ENCODE measurements at regions not wholly inside any gene's neighbourhood (a gene's known extent, or its start where the extent isn't known, plus 50 kb on each side); places are given as distances from the start of the nearest gene placed in this dataset.
A peak's percentile ranks its signal among the peaks of the same experiment; 100 is the strongest.
"Not testable (repeated sequence)": the region's sequence is repeated elsewhere in the genome, so short reads cannot be mapped to it uniquely, and the experiment has no call there.

- not testable (repeated sequence) for H4K20me1 ChIP-seq (ENCODE audit: insufficient read depth); H3K79me2 ChIP-seq (ENCODE audit: insufficient read depth, low read depth); H2AFZ ChIP-seq (ENCODE audit: low read depth); H3K4me2 ChIP-seq; H3K27ac ChIP-seq; H3K9ac ChIP-seq; H3K27me3 ChIP-seq (ENCODE audit: insufficient read depth, low read depth); H3K4me1 ChIP-seq (ENCODE audit: low read depth, poor library complexity, severe bottlenecking); H3K4me3 ChIP-seq (IDR thresholded peaks at IDR 0.05; ENCODE audit: insufficient read depth, low read depth, low read length); H3K36me3 ChIP-seq (ENCODE audit: insufficient read depth)
These were observed 101.7 kb upstream of the FBXO28 start for GRCh38 chr1:224012162-224012561.

- not testable (repeated sequence) for H2AFZ ChIP-seq (ENCODE audit: low read depth); H3K27me3 ChIP-seq (ENCODE audit: insufficient read depth, low read depth); H3K4me2 ChIP-seq; H3K4me3 ChIP-seq (IDR thresholded peaks at IDR 0.05; ENCODE audit: insufficient read depth, low read depth, low read length); H3K27ac ChIP-seq; H3K9ac ChIP-seq; H4K20me1 ChIP-seq (ENCODE audit: insufficient read depth); H3K36me3 ChIP-seq (ENCODE audit: insufficient read depth); H3K79me2 ChIP-seq (ENCODE audit: insufficient read depth, low read depth); H3K4me1 ChIP-seq (ENCODE audit: low read depth, poor library complexity, severe bottlenecking)
These were observed 102.2 kb upstream of the FBXO28 start for GRCh38 chr1:224011751-224012150.

- H2AFZ ChIP-seq (ENCODE audit: low read depth); H3K4me2 ChIP-seq; H3K79me2 ChIP-seq (ENCODE audit: insufficient read depth, low read depth); H3K36me3 ChIP-seq (ENCODE audit: insufficient read depth); H3K4me1 ChIP-seq (ENCODE audit: low read depth, poor library complexity, severe bottlenecking); H3K9ac ChIP-seq; H3K4me3 ChIP-seq (IDR thresholded peaks at IDR 0.05; ENCODE audit: insufficient read depth, low read depth, low read length); H4K20me1 ChIP-seq (ENCODE audit: insufficient read depth); H3K27ac ChIP-seq; H3K27me3 ChIP-seq (ENCODE audit: insufficient read depth, low read depth): not testable (repeated sequence)
These were observed 102.8 kb upstream of the FBXO28 start for GRCh38 chr1:224011153-224011552.

GRCh38 chr1:224005973-224006372, 107.9 kb upstream of the FBXO28 start:
- not testable (repeated sequence) for H3K4me3 ChIP-seq (IDR thresholded peaks at IDR 0.05; ENCODE audit: insufficient read depth, low read depth, low read length); H3K4me2 ChIP-seq; H3K79me2 ChIP-seq (ENCODE audit: insufficient read depth, low read depth); H4K20me1 ChIP-seq (ENCODE audit: insufficient read depth); H3K36me3 ChIP-seq (ENCODE audit: insufficient read depth); H3K4me1 ChIP-seq (ENCODE audit: low read depth, poor library complexity, severe bottlenecking); H3K27me3 ChIP-seq (ENCODE audit: insufficient read depth, low read depth); H2AFZ ChIP-seq (ENCODE audit: low read depth); H3K9ac ChIP-seq; H3K27ac ChIP-seq

GRCh38 chr1:224004552-224005315, 109.2 kb upstream of the FBXO28 start:
- TF ChIP-seq CTCF (conservative IDR thresholded peaks at IDR 0.05; ENCODE audit: low read depth, low read length): peak; percentile 51
- H3K4me2 ChIP-seq; H3K4me1 ChIP-seq (ENCODE audit: low read depth, poor library complexity, severe bottlenecking); H3K4me3 ChIP-seq (IDR thresholded peaks at IDR 0.05; ENCODE audit: insufficient read depth, low read depth, low read length); H3K79me2 ChIP-seq (ENCODE audit: insufficient read depth, low read depth); H3K36me3 ChIP-seq (ENCODE audit: insufficient read depth); H2AFZ ChIP-seq (ENCODE audit: low read depth); H3K9ac ChIP-seq; H3K27me3 ChIP-seq (ENCODE audit: insufficient read depth, low read depth); H4K20me1 ChIP-seq (ENCODE audit: insufficient read depth); H3K27ac ChIP-seq: not testable (repeated sequence)

GRCh38 chr1:224003896-224004295, 110.0 kb upstream of the FBXO28 start:
- H2AFZ ChIP-seq (ENCODE audit: low read depth); H3K4me3 ChIP-seq (IDR thresholded peaks at IDR 0.05; ENCODE audit: insufficient read depth, low read depth, low read length); H4K20me1 ChIP-seq (ENCODE audit: insufficient read depth); H3K27me3 ChIP-seq (ENCODE audit: insufficient read depth, low read depth); H3K4me1 ChIP-seq (ENCODE audit: low read depth, poor library complexity, severe bottlenecking); H3K79me2 ChIP-seq (ENCODE audit: insufficient read depth, low read depth); H3K27ac ChIP-seq; H3K9ac ChIP-seq; H3K36me3 ChIP-seq (ENCODE audit: insufficient read depth); H3K4me2 ChIP-seq: not testable (repeated sequence)

- H3K36me3 ChIP-seq (ENCODE audit: insufficient read depth); H4K20me1 ChIP-seq (ENCODE audit: insufficient read depth); H3K9ac ChIP-seq; H3K4me2 ChIP-seq; H2AFZ ChIP-seq (ENCODE audit: low read depth); H3K27me3 ChIP-seq (ENCODE audit: insufficient read depth, low read depth); H3K4me3 ChIP-seq (IDR thresholded peaks at IDR 0.05; ENCODE audit: insufficient read depth, low read depth, low read length); H3K4me1 ChIP-seq (ENCODE audit: low read depth, poor library complexity, severe bottlenecking); H3K27ac ChIP-seq; H3K79me2 ChIP-seq (ENCODE audit: insufficient read depth, low read depth): not testable (repeated sequence)
These were observed 112.2 kb upstream of the FBXO28 start for GRCh38 chr1:224001757-224002156.

GRCh38 chr1:223999761-224000160, 114.2 kb upstream of the FBXO28 start:
- not testable (repeated sequence) for H3K4me1 ChIP-seq (ENCODE audit: low read depth, poor library complexity, severe bottlenecking); H2AFZ ChIP-seq (ENCODE audit: low read depth)

GRCh38 chr1:223998676-223999455, 115.0 kb upstream of the FBXO28 start:
- H2AFZ ChIP-seq (ENCODE audit: low read depth); H3K36me3 ChIP-seq (ENCODE audit: insufficient read depth); H3K9ac ChIP-seq; H3K79me2 ChIP-seq (ENCODE audit: insufficient read depth, low read depth); H3K4me3 ChIP-seq (IDR thresholded peaks at IDR 0.05; ENCODE audit: insufficient read depth, low read depth, low read length); H3K4me1 ChIP-seq (ENCODE audit: low read depth, poor library complexity, severe bottlenecking); H3K27ac ChIP-seq; H4K20me1 ChIP-seq (ENCODE audit: insufficient read depth); H3K4me2 ChIP-seq; H3K27me3 ChIP-seq (ENCODE audit: insufficient read depth, low read depth): not testable (repeated sequence)

More at GRCh38 chr1:223999761-224000160, 114.2 kb upstream of the FBXO28 start:
- H3K79me2 ChIP-seq (ENCODE audit: insufficient read depth, low read depth); H4K20me1 ChIP-seq (ENCODE audit: insufficient read depth); H3K9ac ChIP-seq; H3K36me3 ChIP-seq (ENCODE audit: insufficient read depth); H3K27ac ChIP-seq; H3K27me3 ChIP-seq (ENCODE audit: insufficient read depth, low read depth); H3K4me3 ChIP-seq (IDR thresholded peaks at IDR 0.05; ENCODE audit: insufficient read depth, low read depth, low read length); H3K4me2 ChIP-seq: not testable (repeated sequence)
